ENCODE measurements at regions not wholly inside any gene's neighbourhood (a gene's known extent, or its start where the extent isn't known, plus 50 kb on each side); places are given as distances from the start of the nearest gene placed in this dataset.

DNA sequence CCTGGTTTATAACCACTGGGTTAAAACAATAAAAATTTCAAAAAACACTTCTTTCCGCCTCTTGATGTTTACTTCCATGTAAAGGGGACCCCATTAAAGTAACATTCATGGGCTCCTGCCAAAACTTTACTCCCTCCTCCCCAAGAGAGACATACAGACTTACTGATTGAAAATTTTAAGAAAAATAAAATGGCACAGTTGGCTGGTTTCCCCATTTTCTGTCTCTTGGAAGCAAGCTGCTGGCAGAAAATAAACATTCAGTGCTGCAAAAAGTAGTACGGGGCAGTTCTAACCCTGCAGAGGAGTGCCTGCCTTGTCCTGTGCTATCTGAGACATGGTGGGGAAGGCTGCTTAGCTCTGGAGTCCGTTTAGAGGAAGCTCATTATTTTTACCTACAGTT lies 187.3 kb upstream of the INTU start:
- TF ChIP-seq, protein P1, sequence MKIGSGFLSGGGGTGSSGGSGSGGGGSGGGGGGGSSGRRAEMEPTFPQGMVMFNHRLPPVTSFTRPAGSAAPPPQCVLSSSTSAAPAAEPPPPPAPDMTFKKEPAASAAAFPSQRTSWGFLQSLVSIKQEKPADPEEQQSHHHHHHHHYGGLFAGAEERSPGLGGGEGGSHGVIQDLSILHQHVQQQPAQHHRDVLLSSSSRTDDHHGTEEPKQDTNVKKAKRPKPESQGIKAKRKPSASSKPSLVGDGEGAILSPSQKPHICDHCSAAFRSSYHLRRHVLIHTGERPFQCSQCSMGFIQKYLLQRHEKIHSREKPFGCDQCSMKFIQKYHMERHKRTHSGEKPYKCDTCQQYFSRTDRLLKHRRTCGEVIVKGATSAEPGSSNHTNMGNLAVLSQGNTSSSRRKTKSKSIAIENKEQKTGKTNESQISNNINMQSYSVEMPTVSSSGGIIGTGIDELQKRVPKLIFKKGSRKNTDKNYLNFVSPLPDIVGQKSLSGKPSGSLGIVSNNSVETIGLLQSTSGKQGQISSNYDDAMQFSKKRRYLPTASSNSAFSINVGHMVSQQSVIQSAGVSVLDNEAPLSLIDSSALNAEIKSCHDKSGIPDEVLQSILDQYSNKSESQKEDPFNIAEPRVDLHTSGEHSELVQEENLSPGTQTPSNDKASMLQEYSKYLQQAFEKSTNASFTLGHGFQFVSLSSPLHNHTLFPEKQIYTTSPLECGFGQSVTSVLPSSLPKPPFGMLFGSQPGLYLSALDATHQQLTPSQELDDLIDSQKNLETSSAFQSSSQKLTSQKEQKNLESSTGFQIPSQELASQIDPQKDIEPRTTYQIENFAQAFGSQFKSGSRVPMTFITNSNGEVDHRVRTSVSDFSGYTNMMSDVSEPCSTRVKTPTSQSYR (CRISPR knock-in tag; IDR thresholded peaks at IDR 0.05; ENCODE audit: borderline replicate concordance) = no peak
- TF ChIP-seq, protein P2, sequence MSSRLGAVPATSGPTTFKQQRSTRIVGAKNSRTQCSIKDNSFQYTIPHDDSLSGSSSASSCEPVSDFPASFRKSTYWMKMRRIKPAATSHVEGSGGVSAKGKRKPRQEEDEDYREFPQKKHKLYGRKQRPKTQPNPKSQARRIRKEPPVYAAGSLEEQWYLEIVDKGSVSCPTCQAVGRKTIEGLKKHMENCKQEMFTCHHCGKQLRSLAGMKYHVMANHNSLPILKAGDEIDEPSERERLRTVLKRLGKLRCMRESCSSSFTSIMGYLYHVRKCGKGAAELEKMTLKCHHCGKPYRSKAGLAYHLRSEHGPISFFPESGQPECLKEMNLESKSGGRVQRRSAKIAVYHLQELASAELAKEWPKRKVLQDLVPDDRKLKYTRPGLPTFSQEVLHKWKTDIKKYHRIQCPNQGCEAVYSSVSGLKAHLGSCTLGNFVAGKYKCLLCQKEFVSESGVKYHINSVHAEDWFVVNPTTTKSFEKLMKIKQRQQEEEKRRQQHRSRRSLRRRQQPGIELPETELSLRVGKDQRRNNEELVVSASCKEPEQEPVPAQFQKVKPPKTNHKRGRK (CRISPR knock-in tag; IDR thresholded peaks at IDR 0.05) = no peak
- TF ChIP-seq, protein P3, sequence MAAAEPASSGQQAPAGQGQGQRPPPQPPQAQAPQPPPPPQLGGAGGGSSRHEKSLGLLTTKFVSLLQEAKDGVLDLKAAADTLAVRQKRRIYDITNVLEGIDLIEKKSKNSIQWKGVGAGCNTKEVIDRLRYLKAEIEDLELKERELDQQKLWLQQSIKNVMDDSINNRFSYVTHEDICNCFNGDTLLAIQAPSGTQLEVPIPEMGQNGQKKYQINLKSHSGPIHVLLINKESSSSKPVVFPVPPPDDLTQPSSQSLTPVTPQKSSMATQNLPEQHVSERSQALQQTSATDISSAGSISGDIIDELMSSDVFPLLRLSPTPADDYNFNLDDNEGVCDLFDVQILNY (CRISPR knock-in tag; conservative IDR thresholded peaks at IDR 0.05) = no peak
- TF ChIP-seq BHLHE40 (IDR thresholded peaks at IDR 0.05; ENCODE audit: low read length) (no peak), JUNB (CRISPR knock-in tag; IDR thresholded peaks at IDR 0.05; ENCODE audit: borderline replicate concordance) (no peak), ZBTB8A (CRISPR knock-in tag; IDR thresholded peaks at IDR 0.05; ENCODE audit: borderline replicate concordance, low read depth) (no peak), CHD2 (IDR thresholded peaks at IDR 0.05; ENCODE audit: low read depth, low read length) (no peak), TCF7L2 (IDR thresholded peaks at IDR 0.05; ENCODE audit: low read depth, low read length) (no peak), ZNF737 (CRISPR knock-in tag; IDR thresholded peaks at IDR 0.05; ENCODE audit: borderline replicate concordance) (no peak), TAF1 (CRISPR knock-in tag; IDR thresholded peaks at IDR 0.05) (no peak), ELF3 (CRISPR knock-in tag; IDR thresholded peaks at IDR 0.05) (no peak)
- TF ChIP-seq, protein P4, sequence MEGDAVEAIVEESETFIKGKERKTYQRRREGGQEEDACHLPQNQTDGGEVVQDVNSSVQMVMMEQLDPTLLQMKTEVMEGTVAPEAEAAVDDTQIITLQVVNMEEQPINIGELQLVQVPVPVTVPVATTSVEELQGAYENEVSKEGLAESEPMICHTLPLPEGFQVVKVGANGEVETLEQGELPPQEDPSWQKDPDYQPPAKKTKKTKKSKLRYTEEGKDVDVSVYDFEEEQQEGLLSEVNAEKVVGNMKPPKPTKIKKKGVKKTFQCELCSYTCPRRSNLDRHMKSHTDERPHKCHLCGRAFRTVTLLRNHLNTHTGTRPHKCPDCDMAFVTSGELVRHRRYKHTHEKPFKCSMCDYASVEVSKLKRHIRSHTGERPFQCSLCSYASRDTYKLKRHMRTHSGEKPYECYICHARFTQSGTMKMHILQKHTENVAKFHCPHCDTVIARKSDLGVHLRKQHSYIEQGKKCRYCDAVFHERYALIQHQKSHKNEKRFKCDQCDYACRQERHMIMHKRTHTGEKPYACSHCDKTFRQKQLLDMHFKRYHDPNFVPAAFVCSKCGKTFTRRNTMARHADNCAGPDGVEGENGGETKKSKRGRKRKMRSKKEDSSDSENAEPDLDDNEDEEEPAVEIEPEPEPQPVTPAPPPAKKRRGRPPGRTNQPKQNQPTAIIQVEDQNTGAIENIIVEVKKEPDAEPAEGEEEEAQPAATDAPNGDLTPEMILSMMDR (CRISPR knock-in tag; IDR thresholded peaks at IDR 0.05) = no peak
- TF ChIP-seq, protein P5, sequence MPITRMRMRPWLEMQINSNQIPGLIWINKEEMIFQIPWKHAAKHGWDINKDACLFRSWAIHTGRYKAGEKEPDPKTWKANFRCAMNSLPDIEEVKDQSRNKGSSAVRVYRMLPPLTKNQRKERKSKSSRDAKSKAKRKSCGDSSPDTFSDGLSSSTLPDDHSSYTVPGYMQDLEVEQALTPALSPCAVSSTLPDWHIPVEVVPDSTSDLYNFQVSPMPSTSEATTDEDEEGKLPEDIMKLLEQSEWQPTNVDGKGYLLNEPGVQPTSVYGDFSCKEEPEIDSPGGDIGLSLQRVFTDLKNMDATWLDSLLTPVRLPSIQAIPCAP (CRISPR knock-in tag; IDR thresholded peaks at IDR 0.05; ENCODE audit: low read depth) = no peak
- TF ChIP-seq, protein P6, sequence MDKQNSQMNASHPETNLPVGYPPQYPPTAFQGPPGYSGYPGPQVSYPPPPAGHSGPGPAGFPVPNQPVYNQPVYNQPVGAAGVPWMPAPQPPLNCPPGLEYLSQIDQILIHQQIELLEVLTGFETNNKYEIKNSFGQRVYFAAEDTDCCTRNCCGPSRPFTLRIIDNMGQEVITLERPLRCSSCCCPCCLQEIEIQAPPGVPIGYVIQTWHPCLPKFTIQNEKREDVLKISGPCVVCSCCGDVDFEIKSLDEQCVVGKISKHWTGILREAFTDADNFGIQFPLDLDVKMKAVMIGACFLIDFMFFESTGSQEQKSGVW (CRISPR knock-in tag; IDR thresholded peaks at IDR 0.05; ENCODE audit: borderline replicate concordance) = no peak
